HCT116 (cell line): ENCODE measurements at regions not wholly inside any gene's neighbourhood (a gene's known extent, or its start where the extent isn't known, plus 50 kb on each side); places are given as distances from the start of the nearest gene placed in this dataset.
A peak's percentile ranks its signal among the peaks of the same experiment; 100 is the strongest.

Experiments used
- ATAC-seq: fragments of 200-7000 bp; cut with Tn5 transposase; 2 replicates; pipeline ENCODE4 v1.9.1; 2020; ENCODE audit warnings: mild to moderate bottlenecking, moderate library complexity
- BruUV-seq: library from RNA; stranded (reverse); fragments of 400-500 nt; replicated peaks from 2 replicates; lab custom pipeline; 2021; lab: Mats Ljungman, UMichigan
- CTCF ChIA-PET: fragments of 300-600 bp; sonication (Branson Sonifier 250); formaldehyde crosslinking; loops from one replicate; lab custom pipeline; 2021; ENCODE audit warnings: antibody characterized with exemption; lab: Charles Lee
- POLR2A ChIA-PET: fragments of 300-600, 350-600 bp; sonication (Branson Sonifier 250); formaldehyde crosslinking; loops from one replicate; lab custom pipeline; 2021; ENCODE audit warnings: antibody characterized with exemption; lab: Charles Lee
- RAD21 ChIA-PET, 2 experiments: fragments of 300-600 bp; sonication (Branson Sonifier 250); formaldehyde crosslinking; loops; one replicate each; lab custom pipeline; 2023; ENCODE audit warnings: low total read pairs in 2 of 2; ENCODE audit not compliant: uncharacterized antibody in 2 of 2, unreplicated experiment in 2 of 2, low non-redundant PET in 1 of 2; lab: Charles Lee
- DNase-seq: peaks from one replicate; pipeline ENCODE4 v3.0.0-alpha.2; 2010; ENCODE audit warnings: low read depth, low spot score
- H2AFZ ChIP-seq: fragments of 200-600 bp; shearing (Covaris generic), sonication (generic); 2 replicates; pipeline ENCODE4 v1.6.1; 2017; ENCODE audit warnings: low read depth, mixed run types, mixed read lengths, antibody characterized with exemption, low read length; ENCODE audit not compliant: poor library complexity, severe bottlenecking
- H3K27ac ChIP-seq: 2 replicates; pipeline ENCODE4 v1.5.1; 2012; ENCODE audit warnings: low read depth, low read length
- H3K27me3 ChIP-seq: fragments of 200-600 bp; sonication (generic); 2 replicates; pipeline ENCODE4 v1.6.1; 2016; ENCODE audit warnings: mixed run types, low read length, mixed read lengths; ENCODE audit not compliant: insufficient read depth
- H3K36me3 ChIP-seq, 2 experiments: fragments of 200-500 bp in 1 of 2; fragments of 200-600 bp in 1 of 2; sonication (Bioruptor generic) in 1 of 2; sonication (generic) in 1 of 2; 2 replicates each; pipeline versions ENCODE4 v1.5.1 to v1.6.1; 2014 to 2016; ENCODE audit warnings: low read length in 2 of 2, inconsistent platforms in 1 of 2, mixed read lengths in 1 of 2, mixed run types in 1 of 2; ENCODE audit not compliant: insufficient read depth in 2 of 2, control insufficient read depth in 1 of 2
- H3K4me1 ChIP-seq, 2 experiments: fragments of 200-600 bp in 1 of 2; sonication (generic) in 1 of 2; 2 replicates each; pipeline versions ENCODE4 v1.5.1 to v1.6.1; 2012 to 2017; ENCODE audit warnings: low read length in 2 of 2, inconsistent platforms in 1 of 2, mild to moderate bottlenecking in 1 of 2, mixed read lengths in 1 of 2, mixed run types in 1 of 2, moderate library complexity in 1 of 2; ENCODE audit not compliant: insufficient read depth in 2 of 2, control insufficient read depth in 1 of 2
- H3K4me2 ChIP-seq: fragments of 200-600 bp; sonication (generic); 2 replicates; pipeline ENCODE4 v1.6.1; 2017; ENCODE audit warnings: mixed run types, low read length, mixed read lengths
- H3K4me3 ChIP-seq, 2 experiments: fragments of 200-600 bp in 1 of 2; sonication (generic) in 1 of 2; replicated peaks in 1 of 2; 2 replicates each; pipeline ENCODE4 v1.5.1; 2011 to 2016; ENCODE audit warnings: low read length in 2 of 2, control low read depth in 1 of 2, low read depth in 1 of 2, mild to moderate bottlenecking in 1 of 2, mixed read lengths in 1 of 2, mixed run types in 1 of 2
- H3K79me2 ChIP-seq: fragments of 200-600 bp; sonication (generic); 2 replicates; pipeline ENCODE4 v1.6.1; 2017; ENCODE audit warnings: mild to moderate bottlenecking, mixed run types, low read length, moderate library complexity, mixed read lengths; ENCODE audit not compliant: insufficient read depth
- H3K9ac ChIP-seq: fragments of 200-600 bp; sonication (generic); 2 replicates; pipeline ENCODE4 v1.6.1; 2016; ENCODE audit warnings: low read length, mixed read lengths
- H3K9me2 ChIP-seq: fragments of 200-600 bp; sonication (generic), shearing (Covaris generic); 2 replicates; pipeline ENCODE4 v1.6.1; 2017; ENCODE audit warnings: mixed run types, mild to moderate bottlenecking, moderate library complexity; ENCODE audit not compliant: insufficient read depth
- H3K9me3 ChIP-seq, 2 experiments: fragments of 200-500 bp in 1 of 2; fragments of 200-600 bp in 1 of 2; sonication (Bioruptor generic) in 1 of 2; sonication (generic) in 1 of 2; 2 replicates each; pipeline ENCODE4 v1.6.1; 2014 to 2017; ENCODE audit warnings: low read length in 2 of 2, mixed read lengths in 2 of 2, inconsistent platforms in 1 of 2, low read depth in 1 of 2, mild to moderate bottlenecking in 1 of 2, mixed run types in 1 of 2, moderate library complexity in 1 of 2; ENCODE audit not compliant: control insufficient read depth in 1 of 2, insufficient read depth in 1 of 2
- H4K20me1 ChIP-seq: fragments of 200-600 bp; sonication (generic), shearing (Covaris generic); 2 replicates; pipeline ENCODE4 v1.6.1; 2017; ENCODE audit warnings: mixed run types, mild to moderate bottlenecking, moderate library complexity; ENCODE audit not compliant: insufficient read depth
- CBX3 ChIP-seq: IDR thresholded peaks from 2 replicates; pipeline ENCODE4 v1.6.1; 2012; ENCODE audit warnings: low read depth
- CEBPB ChIP-seq: IDR thresholded peaks from 2 replicates; pipeline ENCODE4 v1.6.1; 2012; ENCODE audit warnings: low read depth
- EGR1 ChIP-seq: IDR thresholded peaks from 2 replicates; pipeline ENCODE4 v1.6.1; 2012; ENCODE audit warnings: low read depth
- FOSL1 ChIP-seq: IDR thresholded peaks from 2 replicates; pipeline ENCODE4 v1.6.1; 2012; ENCODE audit warnings: low read depth
- JUND ChIP-seq: IDR thresholded peaks from 2 replicates; pipeline ENCODE4 v1.6.1; 2012
- POLR2AphosphoS5 ChIP-seq: IDR thresholded peaks from 2 replicates; pipeline ENCODE4 v1.6.1; 2011; ENCODE audit warnings: mild to moderate bottlenecking, low read depth, low read length, moderate library complexity
- SP1 ChIP-seq: IDR thresholded peaks from 2 replicates; pipeline ENCODE4 v1.6.1; 2012; ENCODE audit warnings: low read depth
- SRF ChIP-seq: IDR thresholded peaks from 2 replicates; pipeline ENCODE4 v1.6.1; 2012; ENCODE audit warnings: low read depth
- TCF7L2 ChIP-seq: IDR thresholded peaks from 2 replicates; pipeline ENCODE4 v1.7.0; 2011; ENCODE audit warnings: borderline replicate concordance, inconsistent platforms; ENCODE audit not compliant: insufficient read depth, insufficient read length; ENCODE audit errors: extremely low read depth
- YY1 ChIP-seq: IDR thresholded peaks from 2 replicates; pipeline ENCODE4 v1.6.1; 2011; ENCODE audit warnings: low read length, low read depth, moderate library complexity, mild to moderate bottlenecking; ENCODE audit not compliant: insufficient replicate concordance; ENCODE audit errors: extremely low read depth
- ZFX ChIP-seq: fragments of 450-650 bp; IDR thresholded peaks from 2 replicates; pipeline ENCODE4 v1.6.1; 2017
- ZNF274 ChIP-seq: fragments of 200-500 bp; sonication (Bioruptor generic); IDR thresholded peaks from 2 replicates; pipeline ENCODE4 v1.6.1; 2014; ENCODE audit warnings: mild to moderate bottlenecking, low read depth, low read length, inconsistent platforms
- intact Hi-C: fragments of 100-400 bp; cut with micrococcal nuclease; formaldehyde crosslinking; loops from 2 replicates; pipeline ENCODE4 v1.10.0; 2022
- TF ChIP-seq, protein P1 (sequence below): IDR thresholded peaks from 2 replicates; pipeline ENCODE4 v1.6.1; 2011; ENCODE audit warnings: mild to moderate bottlenecking, low read length, moderate library complexity; ENCODE audit not compliant: insufficient replicate concordance; ENCODE audit errors: extremely low read depth
- TF ChIP-seq, protein P2 (sequence below): IDR thresholded peaks from 2 replicates; pipeline ENCODE4 v1.6.1; 2012
- TF ChIP-seq, protein P3 (sequence below): IDR thresholded peaks from 2 replicates; pipeline ENCODE4 v1.6.1; 2012; ENCODE audit warnings: low read depth

DNA sequence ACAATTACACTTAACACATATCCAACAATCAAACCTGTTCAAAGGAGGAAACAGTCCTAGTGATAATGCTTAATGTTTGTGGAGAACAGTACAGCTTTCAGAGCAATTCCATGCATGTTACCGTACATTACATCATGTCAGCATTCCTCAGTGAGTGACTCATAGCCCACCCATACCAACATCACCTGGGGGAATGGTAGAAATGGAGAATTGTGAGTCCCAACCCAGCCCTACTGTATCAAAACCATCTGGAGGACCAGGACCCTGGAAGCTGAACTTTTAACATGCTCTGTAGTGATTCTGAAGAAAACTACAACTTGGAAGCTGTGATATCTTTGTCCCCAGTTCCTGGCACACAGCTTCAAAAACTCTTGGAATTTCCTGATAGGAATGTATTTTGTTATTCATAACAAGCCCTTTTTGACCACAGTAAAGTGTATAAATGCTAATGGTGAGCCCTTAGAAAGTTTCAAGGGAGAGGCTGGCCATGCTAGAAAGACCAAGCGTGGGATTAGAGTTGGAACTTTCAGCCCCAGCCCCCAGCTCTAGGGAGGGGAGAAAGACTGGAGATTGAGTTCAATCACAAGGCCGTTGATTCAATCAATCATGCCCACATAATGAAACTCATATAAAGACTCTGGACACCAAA is 301.1 kb downstream of the BUD13 start:
- Histone ChIP-seq H2AFZ (no peak overlapping the region), H3K4me1 (0 out of 4 replicates have a peak, but pooled peaks cover 0 to 4% of the 10 kb centered on the region in 2 experiments), H3K36me3 (no peaks in the 10 kb centered on the region), H3K9me2 (no peaks in the 10 kb centered on the region)
- TF ChIP-seq ZNF274 (no peak), CBX3 (0 out of 2 replicates have a peak, but pooled peaks have one; percentile 39), SRF (no peak), POLR2AphosphoS5 (no peak), FOSL1 (peak; percentile 61), SP1 (peak; percentile 51), ZFX (no peak), YY1 (no peak), JUND (peak; percentile 71), EGR1 (no peak), TCF7L2 (no peak), CEBPB (peak; percentile 83)
- TF ChIP-seq, protein P1, sequence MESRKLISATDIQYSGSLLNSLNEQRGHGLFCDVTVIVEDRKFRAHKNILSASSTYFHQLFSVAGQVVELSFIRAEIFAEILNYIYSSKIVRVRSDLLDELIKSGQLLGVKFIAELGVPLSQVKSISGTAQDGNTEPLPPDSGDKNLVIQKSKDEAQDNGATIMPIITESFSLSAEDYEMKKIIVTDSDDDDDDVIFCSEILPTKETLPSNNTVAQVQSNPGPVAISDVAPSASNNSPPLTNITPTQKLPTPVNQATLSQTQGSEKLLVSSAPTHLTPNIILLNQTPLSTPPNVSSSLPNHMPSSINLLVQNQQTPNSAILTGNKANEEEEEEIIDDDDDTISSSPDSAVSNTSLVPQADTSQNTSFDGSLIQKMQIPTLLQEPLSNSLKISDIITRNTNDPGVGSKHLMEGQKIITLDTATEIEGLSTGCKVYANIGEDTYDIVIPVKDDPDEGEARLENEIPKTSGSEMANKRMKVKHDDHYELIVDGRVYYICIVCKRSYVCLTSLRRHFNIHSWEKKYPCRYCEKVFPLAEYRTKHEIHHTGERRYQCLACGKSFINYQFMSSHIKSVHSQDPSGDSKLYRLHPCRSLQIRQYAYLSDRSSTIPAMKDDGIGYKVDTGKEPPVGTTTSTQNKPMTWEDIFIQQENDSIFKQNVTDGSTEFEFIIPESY, result no peak
- TF ChIP-seq, protein P2, sequence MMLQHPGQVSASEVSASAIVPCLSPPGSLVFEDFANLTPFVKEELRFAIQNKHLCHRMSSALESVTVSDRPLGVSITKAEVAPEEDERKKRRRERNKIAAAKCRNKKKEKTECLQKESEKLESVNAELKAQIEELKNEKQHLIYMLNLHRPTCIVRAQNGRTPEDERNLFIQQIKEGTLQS, result no peak; the same call in 1 of the 2 replicates
- TF ChIP-seq, protein P3, sequence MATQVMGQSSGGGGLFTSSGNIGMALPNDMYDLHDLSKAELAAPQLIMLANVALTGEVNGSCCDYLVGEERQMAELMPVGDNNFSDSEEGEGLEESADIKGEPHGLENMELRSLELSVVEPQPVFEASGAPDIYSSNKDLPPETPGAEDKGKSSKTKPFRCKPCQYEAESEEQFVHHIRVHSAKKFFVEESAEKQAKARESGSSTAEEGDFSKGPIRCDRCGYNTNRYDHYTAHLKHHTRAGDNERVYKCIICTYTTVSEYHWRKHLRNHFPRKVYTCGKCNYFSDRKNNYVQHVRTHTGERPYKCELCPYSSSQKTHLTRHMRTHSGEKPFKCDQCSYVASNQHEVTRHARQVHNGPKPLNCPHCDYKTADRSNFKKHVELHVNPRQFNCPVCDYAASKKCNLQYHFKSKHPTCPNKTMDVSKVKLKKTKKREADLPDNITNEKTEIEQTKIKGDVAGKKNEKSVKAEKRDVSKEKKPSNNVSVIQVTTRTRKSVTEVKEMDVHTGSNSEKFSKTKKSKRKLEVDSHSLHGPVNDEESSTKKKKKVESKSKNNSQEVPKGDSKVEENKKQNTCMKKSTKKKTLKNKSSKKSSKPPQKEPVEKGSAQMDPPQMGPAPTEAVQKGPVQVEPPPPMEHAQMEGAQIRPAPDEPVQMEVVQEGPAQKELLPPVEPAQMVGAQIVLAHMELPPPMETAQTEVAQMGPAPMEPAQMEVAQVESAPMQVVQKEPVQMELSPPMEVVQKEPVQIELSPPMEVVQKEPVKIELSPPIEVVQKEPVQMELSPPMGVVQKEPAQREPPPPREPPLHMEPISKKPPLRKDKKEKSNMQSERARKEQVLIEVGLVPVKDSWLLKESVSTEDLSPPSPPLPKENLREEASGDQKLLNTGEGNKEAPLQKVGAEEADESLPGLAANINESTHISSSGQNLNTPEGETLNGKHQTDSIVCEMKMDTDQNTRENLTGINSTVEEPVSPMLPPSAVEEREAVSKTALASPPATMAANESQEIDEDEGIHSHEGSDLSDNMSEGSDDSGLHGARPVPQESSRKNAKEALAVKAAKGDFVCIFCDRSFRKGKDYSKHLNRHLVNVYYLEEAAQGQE, result no peak
- TF ChIP-seq, all 23 proteins: peak for 5
- BruUV-seq, result no TSS peak
- ChIA-PET RAD21 (no interaction called here), POLR2A (no interaction called here), CTCF (no interaction called here)
- Histone ChIP-seq H3K27me3 (peaks cover 19% of the 10 kb centered on the region; the same call in 1 of the 2 replicates), H3K9ac (no peak overlapping the region), H3K27ac (no peak overlapping the region), H3K79me2 (no peaks in the 10 kb centered on the region), H3K9me3 (no peaks in the 10 kb centered on the region), H3K4me2 (no peak overlapping the region), H4K20me1 (no peaks in the 10 kb centered on the region), H3K4me3 (no peak overlapping the region)
- no peak for ATAC-seq
- intact Hi-C loops, result no loop called here
- peak; percentile 32 for DNase-seq
